ENCODE measurements at regions not wholly inside any gene's neighbourhood (a gene's known extent, or its start where the extent isn't known, plus 50 kb on each side); places are given as distances from the start of the nearest gene placed in this dataset.

GRCh38 chrY:16502733-16503214 is 1377.2 kb downstream of the CDY2B start:
- TF ChIP-seq CTCF (IDR thresholded peaks at IDR 0.05), result no peak
- TF ChIP-seq, protein P1, sequence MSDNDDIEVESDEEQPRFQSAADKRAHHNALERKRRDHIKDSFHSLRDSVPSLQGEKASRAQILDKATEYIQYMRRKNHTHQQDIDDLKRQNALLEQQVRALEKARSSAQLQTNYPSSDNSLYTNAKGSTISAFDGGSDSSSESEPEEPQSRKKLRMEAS (CRISPR knock-in tag; IDR thresholded peaks at IDR 0.05), result no peak
- TF ChIP-seq, protein P2, sequence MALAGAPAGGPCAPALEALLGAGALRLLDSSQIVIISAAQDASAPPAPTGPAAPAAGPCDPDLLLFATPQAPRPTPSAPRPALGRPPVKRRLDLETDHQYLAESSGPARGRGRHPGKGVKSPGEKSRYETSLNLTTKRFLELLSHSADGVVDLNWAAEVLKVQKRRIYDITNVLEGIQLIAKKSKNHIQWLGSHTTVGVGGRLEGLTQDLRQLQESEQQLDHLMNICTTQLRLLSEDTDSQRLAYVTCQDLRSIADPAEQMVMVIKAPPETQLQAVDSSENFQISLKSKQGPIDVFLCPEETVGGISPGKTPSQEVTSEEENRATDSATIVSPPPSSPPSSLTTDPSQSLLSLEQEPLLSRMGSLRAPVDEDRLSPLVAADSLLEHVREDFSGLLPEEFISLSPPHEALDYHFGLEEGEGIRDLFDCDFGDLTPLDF (CRISPR knock-in tag; IDR thresholded peaks at IDR 0.05), result no peak
- TF ChIP-seq MLX (CRISPR knock-in tag; IDR thresholded peaks at IDR 0.05), result no peak
- TF ChIP-seq, protein P3, sequence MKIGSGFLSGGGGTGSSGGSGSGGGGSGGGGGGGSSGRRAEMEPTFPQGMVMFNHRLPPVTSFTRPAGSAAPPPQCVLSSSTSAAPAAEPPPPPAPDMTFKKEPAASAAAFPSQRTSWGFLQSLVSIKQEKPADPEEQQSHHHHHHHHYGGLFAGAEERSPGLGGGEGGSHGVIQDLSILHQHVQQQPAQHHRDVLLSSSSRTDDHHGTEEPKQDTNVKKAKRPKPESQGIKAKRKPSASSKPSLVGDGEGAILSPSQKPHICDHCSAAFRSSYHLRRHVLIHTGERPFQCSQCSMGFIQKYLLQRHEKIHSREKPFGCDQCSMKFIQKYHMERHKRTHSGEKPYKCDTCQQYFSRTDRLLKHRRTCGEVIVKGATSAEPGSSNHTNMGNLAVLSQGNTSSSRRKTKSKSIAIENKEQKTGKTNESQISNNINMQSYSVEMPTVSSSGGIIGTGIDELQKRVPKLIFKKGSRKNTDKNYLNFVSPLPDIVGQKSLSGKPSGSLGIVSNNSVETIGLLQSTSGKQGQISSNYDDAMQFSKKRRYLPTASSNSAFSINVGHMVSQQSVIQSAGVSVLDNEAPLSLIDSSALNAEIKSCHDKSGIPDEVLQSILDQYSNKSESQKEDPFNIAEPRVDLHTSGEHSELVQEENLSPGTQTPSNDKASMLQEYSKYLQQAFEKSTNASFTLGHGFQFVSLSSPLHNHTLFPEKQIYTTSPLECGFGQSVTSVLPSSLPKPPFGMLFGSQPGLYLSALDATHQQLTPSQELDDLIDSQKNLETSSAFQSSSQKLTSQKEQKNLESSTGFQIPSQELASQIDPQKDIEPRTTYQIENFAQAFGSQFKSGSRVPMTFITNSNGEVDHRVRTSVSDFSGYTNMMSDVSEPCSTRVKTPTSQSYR (CRISPR knock-in tag; IDR thresholded peaks at IDR 0.05), result no peak
- TF ChIP-seq USF1 (CRISPR knock-in tag; IDR thresholded peaks at IDR 0.05), result no peak
- TF ChIP-seq SP1 (CRISPR knock-in tag; conservative IDR thresholded peaks at IDR 0.05), result no peak
- TF ChIP-seq, protein P4, sequence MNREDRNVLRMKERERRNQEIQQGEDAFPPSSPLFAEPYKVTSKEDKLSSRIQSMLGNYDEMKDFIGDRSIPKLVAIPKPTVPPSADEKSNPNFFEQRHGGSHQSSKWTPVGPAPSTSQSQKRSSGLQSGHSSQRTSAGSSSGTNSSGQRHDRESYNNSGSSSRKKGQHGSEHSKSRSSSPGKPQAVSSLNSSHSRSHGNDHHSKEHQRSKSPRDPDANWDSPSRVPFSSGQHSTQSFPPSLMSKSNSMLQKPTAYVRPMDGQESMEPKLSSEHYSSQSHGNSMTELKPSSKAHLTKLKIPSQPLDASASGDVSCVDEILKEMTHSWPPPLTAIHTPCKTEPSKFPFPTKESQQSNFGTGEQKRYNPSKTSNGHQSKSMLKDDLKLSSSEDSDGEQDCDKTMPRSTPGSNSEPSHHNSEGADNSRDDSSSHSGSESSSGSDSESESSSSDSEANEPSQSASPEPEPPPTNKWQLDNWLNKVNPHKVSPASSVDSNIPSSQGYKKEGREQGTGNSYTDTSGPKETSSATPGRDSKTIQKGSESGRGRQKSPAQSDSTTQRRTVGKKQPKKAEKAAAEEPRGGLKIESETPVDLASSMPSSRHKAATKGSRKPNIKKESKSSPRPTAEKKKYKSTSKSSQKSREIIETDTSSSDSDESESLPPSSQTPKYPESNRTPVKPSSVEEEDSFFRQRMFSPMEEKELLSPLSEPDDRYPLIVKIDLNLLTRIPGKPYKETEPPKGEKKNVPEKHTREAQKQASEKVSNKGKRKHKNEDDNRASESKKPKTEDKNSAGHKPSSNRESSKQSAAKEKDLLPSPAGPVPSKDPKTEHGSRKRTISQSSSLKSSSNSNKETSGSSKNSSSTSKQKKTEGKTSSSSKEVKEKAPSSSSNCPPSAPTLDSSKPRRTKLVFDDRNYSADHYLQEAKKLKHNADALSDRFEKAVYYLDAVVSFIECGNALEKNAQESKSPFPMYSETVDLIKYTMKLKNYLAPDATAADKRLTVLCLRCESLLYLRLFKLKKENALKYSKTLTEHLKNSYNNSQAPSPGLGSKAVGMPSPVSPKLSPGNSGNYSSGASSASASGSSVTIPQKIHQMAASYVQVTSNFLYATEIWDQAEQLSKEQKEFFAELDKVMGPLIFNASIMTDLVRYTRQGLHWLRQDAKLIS (CRISPR knock-in tag; IDR thresholded peaks at IDR 0.05; ENCODE audit: borderline replicate concordance), result no peak
- TF ChIP-seq FOXP4 (CRISPR knock-in tag; IDR thresholded peaks at IDR 0.05), result no peak
- TF ChIP-seq ZBTB21 (CRISPR knock-in tag; IDR thresholded peaks at IDR 0.05; ENCODE audit: borderline replicate concordance), result no peak
- no peak for TF ChIP-seq NFYB (CRISPR knock-in tag; conservative IDR thresholded peaks at IDR 0.05; ENCODE audit: low read depth)
- no peak for TF ChIP-seq CREB1 (CRISPR knock-in tag; IDR thresholded peaks at IDR 0.05)
- no peak for TF ChIP-seq NFE2L1 (CRISPR knock-in tag; IDR thresholded peaks at IDR 0.05)
- no peak for TF ChIP-seq TEAD4 (CRISPR knock-in tag; IDR thresholded peaks at IDR 0.05)
